Fibroblast of peridontal ligament (primary cell): ENCODE measurements at regions not wholly inside any gene's neighbourhood (a gene's known extent, or its start where the extent isn't known, plus 50 kb on each side); places are given as distances from the start of the nearest gene placed in this dataset.
"Not testable (repeated sequence)": the region's sequence is repeated elsewhere in the genome, so short reads cannot be mapped to it uniquely, and the experiment has no call there.

Experiments used
- DNase-seq: peaks from one replicate; pipeline ENCODE4 v3.0.0-alpha.2; 2010; ENCODE audit errors: extremely low read depth

- no peak for DNase-seq
Observed at GRCh38 chr19:30066781-30067759, 125.0 kb downstream of the URI1 start.

GRCh38 chr19:30067956-30068506 lies 126.0 kb downstream of the URI1 start:
- not testable (repeated sequence) for DNase-seq

- no peak for DNase-seq
Observed at GRCh38 chr19:30068528-30069395, 126.7 kb downstream of the URI1 start.

- no peak for DNase-seq
Observed at GRCh38 chr19:30069535-30070197, 127.6 kb downstream of the URI1 start.

- no peak for DNase-seq
Observed at GRCh38 chr19:30070198-30070967, 128.3 kb downstream of the URI1 start.

GRCh38 chr19:30070968-30071632 lies 129.1 kb downstream of the URI1 start:
- no peak for DNase-seq

GRCh38 chr19:30071871-30072270 lies 129.8 kb downstream of the URI1 start:
- DNase-seq: no peak

- DNase-seq: no peak
Observed at GRCh38 chr19:30073152-30074000, 131.3 kb downstream of the URI1 start.

GRCh38 chr19:30074096-30074495 lies 132.1 kb downstream of the URI1 start:
- DNase-seq: no peak

GRCh38 chr19:30074741-30075715 lies 133.0 kb downstream of the URI1 start:
- no peak for DNase-seq

GRCh38 chr19:30076101-30076551 lies 134.1 kb downstream of the URI1 start:
- no peak for DNase-seq

- no peak for DNase-seq
Observed at GRCh38 chr19:30076751-30077670, 135.0 kb downstream of the URI1 start.

GRCh38 chr19:30077851-30078355 lies 135.9 kb downstream of the URI1 start:
- DNase-seq: no peak

- DNase-seq: no peak
Observed at GRCh38 chr19:30078381-30078910, 136.4 kb downstream of the URI1 start.

- DNase-seq: no peak
Observed at GRCh38 chr19:30079200-30079599, 137.2 kb downstream of the URI1 start.

GRCh38 chr19:30082168-30082567 lies 140.1 kb downstream of the URI1 start:
- DNase-seq: no peak
